HUES6 (cell line): ENCODE measurements at regions not wholly inside any gene's neighbourhood (a gene's known extent, or its start where the extent isn't known, plus 50 kb on each side); places are given as distances from the start of the nearest gene placed in this dataset.
"Not testable (repeated sequence)": the region's sequence is repeated elsewhere in the genome, so short reads cannot be mapped to it uniquely, and the experiment has no call there.

ENCODE experiments used
- H3K27ac ChIP-seq: 2 replicates; pipeline ENCODE4 v1.7.0; 2013; ENCODE audit warnings: low read depth, mild to moderate bottlenecking, low read length, inconsistent platforms
- H3K27me3 ChIP-seq: 2 replicates; pipeline ENCODE4 v1.6.1; 2013; ENCODE audit warnings: low read length; ENCODE audit not compliant: control insufficient read depth, insufficient read depth
- H3K36me3 ChIP-seq: 2 replicates; pipeline ENCODE4 v1.6.1; 2013; ENCODE audit warnings: low read length; ENCODE audit not compliant: control insufficient read depth, insufficient read depth
- H3K4me1 ChIP-seq: 2 replicates; pipeline ENCODE4 v1.6.1; 2013; ENCODE audit warnings: low read length; ENCODE audit not compliant: control insufficient read depth, insufficient read depth
- H3K4me3 ChIP-seq: 2 replicates; pipeline ENCODE4 v1.5.1; 2013; ENCODE audit warnings: low read depth, low read length
- H3K9ac ChIP-seq: one replicate; pipeline ENCODE4 v1.6.1; 2013; ENCODE audit warnings: mild to moderate bottlenecking, low read length
- H3K9me3 ChIP-seq: 2 replicates; pipeline ENCODE4 v1.6.1; 2013; ENCODE audit warnings: low read depth, low read length; ENCODE audit not compliant: control insufficient read depth, insufficient read depth

DNA sequence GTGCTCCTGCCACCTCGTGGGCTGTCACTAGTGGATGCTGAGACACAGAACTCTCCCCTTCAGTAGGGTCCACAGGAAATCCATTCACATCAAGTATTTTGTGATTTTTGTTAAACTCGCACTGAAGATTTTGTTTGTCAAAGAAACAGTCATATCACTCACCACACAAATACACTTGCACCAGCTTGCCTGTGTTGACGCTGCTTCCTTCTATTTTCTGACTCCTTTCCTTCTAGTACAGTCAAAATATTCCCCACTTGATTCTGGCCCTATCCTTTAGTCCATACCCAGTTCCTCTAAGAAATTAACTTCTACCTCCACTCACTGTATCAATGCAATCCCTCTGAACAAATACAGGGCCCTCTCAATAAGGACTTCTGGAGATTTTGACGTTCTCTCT is 213.2 kb upstream of the ARL4C start:
- Histone ChIP-seq H3K27me3 (peaks cover 13% of the 10 kb centered on the region), H3K4me1 (peaks cover 35% of the 10 kb centered on the region), H3K9me3 (no peaks in the 10 kb centered on the region), H3K36me3 (no peaks in the 10 kb centered on the region), H3K27ac (no peak overlapping the region), H3K9ac (no peak overlapping the region), H3K4me3 (peak overlapping the region; percentile 15; the same call in 1 of the 2 replicates)

DNA sequence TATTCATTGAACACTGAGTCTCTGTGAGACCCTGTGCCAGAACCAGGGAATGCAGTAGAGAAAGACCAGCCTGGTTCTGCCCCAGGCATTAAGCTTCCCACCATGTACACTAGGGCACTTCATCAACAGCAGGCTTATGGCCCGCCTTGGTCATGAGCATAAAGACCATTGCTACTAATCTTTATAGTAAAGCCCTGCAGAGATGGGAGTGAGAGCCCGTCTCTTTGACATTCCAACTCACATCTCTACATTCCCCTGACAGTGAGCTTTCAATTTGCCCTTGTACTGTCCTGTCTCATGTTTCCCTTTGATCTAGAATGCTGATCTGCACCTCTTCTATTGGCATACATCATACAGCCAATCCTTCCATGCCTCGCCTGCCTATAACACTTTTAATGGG is 211.8 kb upstream of the ARL4C start:
- Histone ChIP-seq H3K27me3 (peaks cover 13% of the 10 kb centered on the region), H3K9me3 (no peaks in the 10 kb centered on the region), H3K4me3 (no peak overlapping the region), H3K36me3 (no peaks in the 10 kb centered on the region), H3K4me1 (peaks cover 35% of the 10 kb centered on the region), H3K9ac (no peak overlapping the region), H3K27ac (no peak overlapping the region)

- H3K27me3 ChIP-seq, result peaks cover 13% of the 10 kb centered on the region
- no peak overlapping the region for H3K9ac ChIP-seq
- H3K27ac ChIP-seq, result no peak overlapping the region
- peaks cover 35% of the 10 kb centered on the region for H3K4me1 ChIP-seq
- H3K4me3 ChIP-seq, result no peak overlapping the region
- no peaks in the 10 kb centered on the region for H3K36me3 ChIP-seq
- H3K9me3 ChIP-seq, result no peaks in the 10 kb centered on the region
Measured at GRCh38 chr2:234708091-234708683, 211.3 kb upstream of the ARL4C start.

DNA sequence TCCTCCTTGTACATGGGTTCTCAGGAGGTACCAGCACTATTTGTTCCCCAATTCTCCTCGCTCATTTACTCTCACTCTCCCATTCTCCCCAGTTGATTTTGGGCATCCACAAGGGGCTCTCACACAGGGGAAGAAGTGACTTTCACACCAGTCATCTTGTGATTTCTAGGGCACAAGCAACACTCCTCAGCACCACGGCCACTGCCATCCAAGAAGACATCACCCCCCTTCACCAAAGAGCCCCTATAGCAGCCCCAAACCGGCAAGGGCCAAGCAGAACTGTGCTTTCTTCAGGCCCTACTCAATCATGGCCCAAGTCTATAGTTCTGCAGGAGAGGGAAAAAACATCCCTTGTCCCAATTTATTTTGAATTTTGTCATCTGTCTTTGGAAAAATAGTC is 209.2 kb upstream of the ARL4C start:
- Histone ChIP-seq H3K27ac (no peak overlapping the region), H3K9ac (no peak overlapping the region), H3K4me3 (no peak overlapping the region), H3K4me1 (peaks cover 33% of the 10 kb centered on the region), H3K36me3 (no peaks in the 10 kb centered on the region), H3K27me3 (peaks cover 4% of the 10 kb centered on the region; the same call in 1 of the 2 replicates), H3K9me3 (no peaks in the 10 kb centered on the region)

GRCh38 chr2:234705108-234705507 is 208.2 kb upstream of the ARL4C start:
- H3K4me3 ChIP-seq, result no peak overlapping the region
- no peak overlapping the region for H3K27ac ChIP-seq
- peaks cover 5% of the 10 kb centered on the region; the same call in 1 of the 2 replicates for H3K9me3 ChIP-seq
- H3K36me3 ChIP-seq, result no peaks in the 10 kb centered on the region
- H3K27me3 ChIP-seq, result peaks cover 4% of the 10 kb centered on the region; the same call in 1 of the 2 replicates
- no peak overlapping the region for H3K9ac ChIP-seq
- peaks cover 23% of the 10 kb centered on the region for H3K4me1 ChIP-seq

DNA sequence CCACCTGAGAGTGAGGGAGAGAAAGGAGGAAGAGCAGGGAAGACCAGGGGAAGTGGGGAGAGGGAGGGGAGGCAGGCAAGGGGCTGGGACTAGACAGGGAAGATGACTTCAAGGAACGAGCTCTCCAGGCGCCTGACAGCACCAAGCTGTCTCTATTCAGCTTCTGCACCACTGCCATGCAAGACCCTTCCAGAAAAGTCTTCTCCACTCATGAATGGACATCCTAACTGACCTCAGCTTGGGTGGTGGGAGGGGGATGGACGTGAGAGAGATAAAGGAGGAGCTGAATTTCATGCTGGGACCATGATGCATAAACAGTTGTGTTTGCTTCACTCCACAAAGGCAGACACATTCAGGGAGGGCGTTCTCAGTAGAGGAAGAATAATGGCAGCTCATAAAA is 206.4 kb upstream of the ARL4C start:
- H3K9ac ChIP-seq, result no peak overlapping the region
- no peak overlapping the region for H3K4me3 ChIP-seq
- no peaks in the 10 kb centered on the region for H3K36me3 ChIP-seq
- peaks cover 10% of the 10 kb centered on the region for H3K4me1 ChIP-seq
- H3K9me3 ChIP-seq, result peaks cover 22% of the 10 kb centered on the region
- H3K27me3 ChIP-seq, result no peaks in the 10 kb centered on the region
- H3K27ac ChIP-seq, result no peak overlapping the region

DNA sequence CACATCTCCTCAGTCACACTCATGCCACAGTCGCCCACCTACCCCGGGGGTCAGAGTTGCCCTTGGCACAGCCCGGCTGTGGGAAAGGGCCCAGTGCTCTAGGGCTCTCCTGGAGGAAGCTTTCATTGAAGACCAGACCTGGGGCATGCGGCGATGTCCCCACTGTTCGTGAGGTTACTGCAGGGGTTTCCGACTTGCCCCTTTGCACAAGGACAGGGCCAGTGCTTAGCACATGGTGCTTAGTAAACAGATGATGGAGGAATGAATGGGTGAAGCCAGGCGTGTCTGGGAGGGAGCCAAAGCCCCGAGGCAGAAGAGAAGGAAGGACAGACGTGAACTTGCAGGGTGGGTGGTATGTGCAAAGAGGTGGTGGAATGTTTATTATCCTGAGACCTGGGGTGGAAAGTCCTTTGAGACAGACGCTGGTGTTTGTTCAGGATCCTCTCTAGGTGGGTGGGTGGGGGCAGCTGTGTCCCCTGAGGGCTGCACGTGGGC is 205.9 kb upstream of the ARL4C start:
- no peaks in the 10 kb centered on the region for H3K27me3 ChIP-seq

GRCh38 chr2:234701841-234702240 is 205.0 kb upstream of the ARL4C start:
- Histone ChIP-seq H3K9me3 (peaks cover 36% of the 10 kb centered on the region), H3K36me3 (no peaks in the 10 kb centered on the region), H3K9ac (no peak overlapping the region), H3K27me3 (no peaks in the 10 kb centered on the region), H3K4me3 (no peak overlapping the region), H3K4me1 (no peaks in the 10 kb centered on the region; the same call in 1 of the 2 replicates), H3K27ac (no peak overlapping the region)

More for the DNA sequence above, 205.9 kb upstream of the ARL4C start:
- no peaks in the 10 kb centered on the region for H3K36me3 ChIP-seq
- peaks cover 5% of the 10 kb centered on the region for H3K4me1 ChIP-seq
- no peak overlapping the region for H3K27ac ChIP-seq
- H3K9me3 ChIP-seq, result peaks cover 27% of the 10 kb centered on the region
- no peak overlapping the region for H3K4me3 ChIP-seq
- no peak overlapping the region for H3K9ac ChIP-seq

GRCh38 chr2:234701421-234701820 is 204.5 kb upstream of the ARL4C start:
- peaks cover 40% of the 10 kb centered on the region for H3K9me3 ChIP-seq
- H3K9ac ChIP-seq, result no peak overlapping the region
- no peak overlapping the region for H3K27ac ChIP-seq
- no peak overlapping the region for H3K4me3 ChIP-seq
- H3K4me1 ChIP-seq, result no peaks in the 10 kb centered on the region; the same call in 1 of the 2 replicates
- H3K27me3 ChIP-seq, result no peaks in the 10 kb centered on the region
- H3K36me3 ChIP-seq, result no peaks in the 10 kb centered on the region

GRCh38 chr2:234699456-234699855 is 202.6 kb upstream of the ARL4C start:
- Histone ChIP-seq H3K27me3 (no peaks in the 10 kb centered on the region), H3K4me3 (no peak overlapping the region), H3K9me3 (peaks cover 59% of the 10 kb centered on the region), H3K9ac (no peak overlapping the region), H3K36me3 (no peaks in the 10 kb centered on the region; the same call in 1 of the 2 replicates), H3K27ac (no peak overlapping the region), H3K4me1 (no peaks in the 10 kb centered on the region; the same call in 1 of the 2 replicates)

GRCh38 chr2:234697300-234697876 is 200.5 kb upstream of the ARL4C start:
- H3K27me3 ChIP-seq, H3K36me3 ChIP-seq, H3K27ac ChIP-seq, H3K9ac ChIP-seq, H3K4me3 ChIP-seq, H3K4me1 ChIP-seq: not testable (repeated sequence)
- H3K9me3 ChIP-seq, result peaks cover 63% of the 10 kb centered on the region
